HEK293T (cell line): ENCODE measurements at regions not wholly inside any gene's neighbourhood (a gene's known extent, or its start where the extent isn't known, plus 50 kb on each side); places are given as distances from the start of the nearest gene placed in this dataset.

Experiments used
- ARNT ChIP-seq: fragments of 450-650 bp; IDR thresholded peaks from 2 replicates; pipeline ENCODE4 v1.6.1; 2017; ENCODE audit warnings: mild to moderate bottlenecking
- HDGF ChIP-seq: fragments of 450-650 bp; IDR thresholded peaks from 2 replicates; pipeline ENCODE4 v1.6.1; 2017; ENCODE audit warnings: antibody characterized with exemption, borderline replicate concordance
- SP1 ChIP-seq: fragments of 450-650 bp; IDR thresholded peaks from 2 replicates; pipeline ENCODE4 v1.6.1; 2017
- SUZ12 ChIP-seq: fragments of 450-650 bp; IDR thresholded peaks from 2 replicates; pipeline ENCODE4 v1.6.1; 2016; ENCODE audit warnings: mild to moderate bottlenecking
- ZNF384 ChIP-seq: fragments of 450-650 bp; IDR thresholded peaks from 2 replicates; pipeline ENCODE4 v1.6.1; 2016

GRCh38 chr2:57806449-57806968, 240.1 kb upstream of the VRK2 start:
- TF ChIP-seq ZNF384 (no peak), SP1 (no peak), SUZ12 (no peak), HDGF (no peak), ARNT (no peak)
